ENCODE measurements at regions not wholly inside any gene's neighbourhood (a gene's known extent, or its start where the extent isn't known, plus 50 kb on each side); places are given as distances from the start of the nearest gene placed in this dataset.
A peak's percentile ranks its signal among the peaks of the same experiment; 100 is the strongest.

DNA sequence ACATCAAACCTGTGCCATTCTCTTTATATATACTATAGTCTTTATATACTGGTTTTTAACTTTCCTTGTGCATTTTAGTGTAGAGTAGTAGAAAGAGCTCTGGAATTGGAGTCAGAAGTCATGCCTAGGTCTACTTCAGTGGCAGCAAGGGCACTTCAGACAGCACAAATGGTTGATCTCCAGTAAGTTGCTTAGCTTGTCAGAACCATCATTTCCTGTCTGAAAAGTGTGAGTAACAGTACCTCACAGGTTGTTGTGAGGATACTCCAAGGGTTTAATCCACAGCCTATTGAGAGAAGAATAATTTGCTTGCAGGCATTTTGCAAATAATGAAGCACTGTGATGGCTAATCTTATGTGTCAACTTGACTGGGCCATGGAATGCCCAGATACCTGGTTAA is 95.8 kb upstream of the NR4A3 start:
- Histone ChIP-seq H3K4me3 (no peak overlapping the region), H3K27me3 (0 out of 2 replicates have a peak, but pooled peaks cover 2% of the 10 kb centered on the region), H3K27ac (no peak overlapping the region), H3K36me3 (no peaks in the 10 kb centered on the region), H3K4me1 (peaks cover 3% of the 10 kb centered on the region; the same call in 1 of the 2 replicates), H3K9me3 (replicated peaks) (no peaks in the 10 kb centered on the region; the same call in 1 of the 2 replicates)
- no peak for DNase-seq

DNA sequence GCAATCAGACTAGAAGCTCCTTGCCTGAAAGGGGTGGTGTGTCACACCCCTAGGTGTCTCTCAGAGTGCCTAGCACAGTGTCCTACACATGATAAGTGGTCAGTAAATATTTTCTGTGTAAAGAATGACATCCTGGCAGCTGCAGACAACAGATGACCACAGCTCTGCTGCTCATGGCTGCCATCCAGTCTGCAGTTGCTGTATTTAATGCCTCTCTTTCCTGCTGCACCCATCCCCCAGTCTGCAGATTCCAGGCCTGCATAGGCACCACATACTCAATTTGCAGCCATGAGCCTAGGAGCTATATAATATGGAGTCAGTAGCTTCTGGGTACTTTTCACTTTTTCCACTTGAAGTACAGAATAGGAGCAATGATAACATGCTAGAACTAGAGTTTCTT is 94.9 kb upstream of the NR4A3 start:
- Histone ChIP-seq H3K4me1 (peaks cover 3% of the 10 kb centered on the region; the same call in 1 of the 2 replicates), H3K36me3 (no peaks in the 10 kb centered on the region), H3K9me3 (replicated peaks) (no peaks in the 10 kb centered on the region; the same call in 1 of the 2 replicates), H3K27me3 (0 out of 2 replicates have a peak, but pooled peaks cover 2% of the 10 kb centered on the region), H3K4me3 (no peak overlapping the region), H3K27ac (no peak overlapping the region; the same call in 1 of the 2 replicates)
- peak; percentile 49 to 65 for DNase-seq

DNA sequence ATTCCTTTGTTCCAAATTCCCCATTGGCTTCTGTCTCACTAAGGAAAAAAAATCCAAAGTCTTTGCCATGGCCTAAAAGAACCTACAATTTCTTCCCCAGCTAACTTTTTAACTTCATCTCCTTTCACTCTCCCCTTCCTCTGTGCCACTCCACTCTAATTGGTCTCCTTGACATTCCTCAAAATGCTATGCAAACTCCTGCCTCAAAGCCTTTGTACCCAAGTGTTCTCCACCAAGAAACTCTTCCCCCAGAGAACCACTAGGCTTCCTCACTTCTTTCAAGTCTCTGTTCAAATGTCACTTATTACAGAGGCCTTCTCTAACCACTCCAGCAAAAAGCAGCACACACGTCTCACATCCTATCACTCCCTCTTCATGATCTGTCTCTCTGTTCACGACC is 91.6 kb upstream of the NR4A3 start:
- Histone ChIP-seq H3K27me3 (no peaks in the 10 kb centered on the region), H3K27ac (no peak overlapping the region), H3K9me3 (replicated peaks) (no peaks in the 10 kb centered on the region), H3K36me3 (no peaks in the 10 kb centered on the region), H3K4me1 (peaks cover 3% of the 10 kb centered on the region; the same call in 1 of the 2 replicates), H3K4me3 (no peak overlapping the region)
- DNase-seq: no peak

DNA sequence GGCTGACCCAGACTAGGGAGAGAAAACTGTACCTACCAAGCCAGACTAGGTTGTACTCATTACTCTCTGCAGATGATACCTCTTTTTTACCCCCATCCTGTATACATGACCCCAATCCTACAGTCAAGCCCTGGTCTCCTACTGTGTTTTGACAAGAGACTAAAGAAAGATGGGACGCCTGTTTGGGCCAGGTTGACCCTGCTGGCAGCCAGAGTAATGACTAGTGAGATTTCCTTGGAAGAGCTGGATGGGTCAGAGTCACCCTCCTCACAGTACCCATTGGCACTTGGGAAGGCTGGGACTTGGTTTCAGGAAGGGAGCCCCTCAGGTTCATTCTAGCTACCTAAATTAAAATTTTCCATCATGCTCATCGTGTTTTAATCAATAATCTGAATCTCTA is 89.7 kb upstream of the NR4A3 start:
- Histone ChIP-seq H3K27ac (no peak overlapping the region), H3K4me1 (peaks cover 1% of the 10 kb centered on the region; the same call in 1 of the 2 replicates), H3K4me3 (no peak overlapping the region), H3K9me3 (replicated peaks) (no peaks in the 10 kb centered on the region), H3K27me3 (no peaks in the 10 kb centered on the region), H3K36me3 (no peaks in the 10 kb centered on the region)
- DNase-seq: no peak

DNA sequence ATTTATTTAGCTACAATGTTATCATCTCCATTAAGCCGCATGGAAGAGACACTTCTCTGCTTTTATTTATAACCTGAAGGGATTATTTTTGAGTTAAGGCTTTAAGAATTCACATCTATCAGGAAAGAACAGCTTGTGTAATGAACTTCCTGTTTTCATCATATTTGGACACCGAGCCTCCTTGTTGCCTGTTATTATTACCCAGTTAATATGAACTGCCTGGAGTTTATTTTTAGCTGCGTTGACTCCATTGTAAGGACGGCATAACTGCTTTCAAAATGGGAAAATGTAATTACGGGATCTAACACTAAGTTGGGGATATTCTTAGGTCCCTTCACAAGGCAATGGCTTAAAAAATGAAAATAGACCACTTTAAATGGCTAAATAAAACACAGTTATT is 89.0 kb upstream of the NR4A3 start:
- DNase-seq: no peak
- no peaks in the 10 kb centered on the region for H3K4me1 ChIP-seq

DNA sequence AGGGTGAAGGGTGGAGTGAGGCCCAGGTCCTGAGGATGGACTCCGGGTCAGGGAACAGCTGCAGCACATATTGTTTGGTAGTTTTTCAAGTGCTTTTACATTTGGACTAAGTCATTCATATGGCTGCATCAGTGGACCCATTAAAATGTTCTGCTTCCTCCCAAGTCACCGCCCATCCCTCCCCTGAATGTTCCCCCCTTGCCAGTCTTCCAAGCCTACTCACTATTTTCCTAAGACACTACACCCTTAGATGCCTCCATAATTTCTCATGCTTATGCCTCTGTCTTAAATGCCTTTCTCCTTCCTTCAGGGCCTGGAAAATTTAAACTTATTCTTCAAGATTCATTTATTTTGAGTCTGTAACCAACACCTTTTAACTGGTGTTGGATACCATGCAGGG is 86.6 kb upstream of the NR4A3 start:
- Histone ChIP-seq H3K27ac (no peak overlapping the region), H3K4me1 (no peaks in the 10 kb centered on the region), H3K9me3 (replicated peaks) (no peaks in the 10 kb centered on the region), H3K27me3 (no peaks in the 10 kb centered on the region), H3K4me3 (no peak overlapping the region), H3K36me3 (no peaks in the 10 kb centered on the region)
- DNase-seq: no peak

More for the DNA sequence above, 89.0 kb upstream of the NR4A3 start:
- Histone ChIP-seq H3K4me3 (no peak overlapping the region), H3K9me3 (replicated peaks) (no peaks in the 10 kb centered on the region), H3K36me3 (no peaks in the 10 kb centered on the region), H3K27ac (no peak overlapping the region), H3K27me3 (no peaks in the 10 kb centered on the region)

DNA sequence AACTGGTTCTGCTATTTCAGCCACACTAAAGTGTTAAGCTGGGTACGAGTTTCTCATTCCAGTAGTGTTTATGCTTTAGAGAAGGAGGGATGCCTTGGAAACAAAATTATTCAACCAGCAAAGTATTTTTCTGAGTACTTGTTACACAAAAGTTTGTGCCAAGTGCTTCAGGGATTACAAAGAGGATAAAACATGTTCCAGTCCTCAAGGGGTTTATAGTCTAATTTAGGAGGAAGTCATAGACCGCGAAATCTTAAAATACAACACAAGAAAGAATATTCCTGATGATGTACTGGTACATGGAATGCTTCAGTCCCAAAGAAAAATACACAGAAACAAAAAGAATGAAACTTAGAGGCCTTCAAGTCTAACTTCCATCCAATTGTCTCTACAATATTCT is 85.4 kb upstream of the NR4A3 start:
- no peak for DNase-seq
- Histone ChIP-seq H3K9me3 (replicated peaks) (no peaks in the 10 kb centered on the region), H3K4me1 (no peaks in the 10 kb centered on the region)

DNA sequence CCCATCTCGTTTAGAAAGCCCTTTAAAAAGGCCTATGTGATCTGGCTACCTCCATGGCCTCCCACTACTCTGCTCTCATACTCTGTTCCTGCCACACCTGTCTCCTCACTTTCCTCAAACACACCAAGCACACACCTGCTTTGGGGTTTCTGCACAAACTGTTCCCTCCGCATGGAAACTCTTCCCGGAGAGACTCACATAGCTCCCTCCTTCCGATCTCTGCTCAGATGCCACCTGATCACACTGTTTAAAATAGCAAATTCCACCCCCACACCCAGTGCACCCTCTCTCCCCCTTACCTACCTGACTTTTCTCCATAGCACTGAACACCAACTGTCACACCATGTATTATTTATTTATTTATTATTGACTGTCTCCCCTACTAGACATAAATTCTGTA is 84.0 kb upstream of the NR4A3 start:
- Histone ChIP-seq H3K9me3 (replicated peaks) (no peaks in the 10 kb centered on the region), H3K36me3 (no peaks in the 10 kb centered on the region), H3K27me3 (no peaks in the 10 kb centered on the region), H3K4me1 (no peaks in the 10 kb centered on the region), H3K27ac (no peak overlapping the region), H3K4me3 (no peak overlapping the region)
- no peak for DNase-seq

More for the DNA sequence above, 85.4 kb upstream of the NR4A3 start:
- Histone ChIP-seq H3K36me3 (no peaks in the 10 kb centered on the region), H3K27ac (no peak overlapping the region), H3K27me3 (no peaks in the 10 kb centered on the region), H3K4me3 (no peak overlapping the region)

DNA sequence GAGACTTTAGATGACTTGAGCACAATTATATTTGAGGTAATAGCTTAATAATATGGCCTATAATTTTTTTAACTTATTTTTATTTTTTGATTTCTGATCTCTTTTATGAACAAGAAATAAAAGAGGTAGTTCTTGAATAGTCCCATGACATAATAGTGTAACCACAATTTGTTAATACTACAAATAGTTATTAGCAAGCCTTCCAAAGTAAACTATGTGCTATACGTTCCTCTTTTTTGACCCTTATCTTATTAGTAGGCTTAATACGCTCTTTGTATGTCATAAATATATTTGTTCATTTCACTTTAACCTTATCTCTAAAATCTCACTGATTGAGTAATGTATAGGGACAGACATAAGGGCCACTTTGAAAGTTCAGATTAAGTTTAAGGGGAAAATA is 78.7 kb upstream of the NR4A3 start:
- DNase-seq: no peak
- H3K36me3 ChIP-seq: no peaks in the 10 kb centered on the region
- no peak overlapping the region for H3K4me3 ChIP-seq
- no peaks in the 10 kb centered on the region for H3K27me3 ChIP-seq
- H3K4me1 ChIP-seq: no peaks in the 10 kb centered on the region
- no peaks in the 10 kb centered on the region for H3K9me3 ChIP-seq (replicated peaks)
- H3K27ac ChIP-seq: no peak overlapping the region

DNA sequence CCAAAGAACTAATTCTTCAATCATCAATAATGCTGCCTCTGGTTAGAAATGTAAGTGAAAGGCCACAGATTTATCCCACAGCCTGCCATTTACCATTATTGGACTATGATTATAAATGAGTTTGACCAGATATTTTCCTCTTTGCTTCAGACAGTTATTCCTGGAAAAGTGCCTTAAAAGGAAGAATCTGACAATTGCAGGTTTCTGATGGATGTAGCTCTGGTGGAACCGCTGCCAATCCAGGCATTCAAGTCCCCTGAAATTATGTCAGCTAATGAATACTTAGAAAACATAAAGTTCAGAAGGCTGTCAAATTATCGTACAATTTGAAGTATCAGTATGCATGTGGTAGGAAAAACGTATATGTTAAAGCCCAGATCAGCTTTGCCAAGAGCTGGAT is 78.2 kb upstream of the NR4A3 start:
- H3K36me3 ChIP-seq: no peaks in the 10 kb centered on the region
- H3K27ac ChIP-seq: no peak overlapping the region
- no peaks in the 10 kb centered on the region for H3K27me3 ChIP-seq
- H3K9me3 ChIP-seq (replicated peaks): no peaks in the 10 kb centered on the region
- no peak for DNase-seq
- H3K4me3 ChIP-seq: no peak overlapping the region
- no peaks in the 10 kb centered on the region for H3K4me1 ChIP-seq

DNA sequence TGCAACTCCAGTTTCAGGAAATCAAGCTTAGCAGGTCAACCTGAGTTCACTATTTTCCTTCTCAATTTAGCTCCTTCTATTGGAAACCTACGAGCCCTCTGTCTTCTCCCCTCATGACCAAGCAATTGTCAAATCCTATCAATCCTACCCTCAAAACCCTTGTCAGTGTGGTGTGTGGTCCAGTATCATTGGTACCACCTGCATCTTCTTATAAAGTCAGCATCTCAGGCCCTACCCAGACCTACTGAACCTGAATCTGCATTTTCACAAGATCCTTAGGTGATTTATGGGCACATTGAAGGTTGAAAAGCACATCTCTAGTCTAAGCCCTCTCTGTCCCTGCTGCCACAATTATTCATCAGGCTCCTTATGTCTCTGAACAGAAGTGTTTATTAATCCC is 77.6 kb upstream of the NR4A3 start:
- no peak overlapping the region for H3K4me3 ChIP-seq
- no peaks in the 10 kb centered on the region for H3K27me3 ChIP-seq
- H3K4me1 ChIP-seq: no peaks in the 10 kb centered on the region
- H3K9me3 ChIP-seq (replicated peaks): no peaks in the 10 kb centered on the region
- no peak overlapping the region for H3K27ac ChIP-seq
- no peaks in the 10 kb centered on the region for H3K36me3 ChIP-seq
- DNase-seq: no peak

DNA sequence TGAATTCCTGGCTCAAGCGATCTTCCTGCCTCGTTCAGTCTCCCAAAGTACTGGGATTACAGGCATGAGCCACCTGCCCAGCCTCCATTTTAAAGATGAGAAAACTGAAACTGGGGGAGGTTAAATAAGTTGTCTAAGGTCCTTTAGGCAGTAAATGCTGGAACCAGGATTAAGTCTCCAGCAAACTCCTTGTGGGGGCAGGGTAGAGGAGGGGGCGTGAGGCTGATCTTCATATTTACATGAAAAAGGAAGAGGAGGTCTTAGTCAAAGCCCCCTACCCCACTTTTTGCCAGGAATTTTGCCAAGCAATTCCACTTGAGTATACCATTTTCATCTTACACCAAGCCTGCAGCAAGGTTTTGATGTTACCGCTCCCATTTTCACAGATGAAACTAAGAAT is 76.6 kb upstream of the NR4A3 start:
- DNase-seq: no peak
- H3K27me3 ChIP-seq: no peaks in the 10 kb centered on the region
- H3K36me3 ChIP-seq: no peaks in the 10 kb centered on the region
- no peak overlapping the region for H3K27ac ChIP-seq
- H3K4me1 ChIP-seq: no peaks in the 10 kb centered on the region
- no peaks in the 10 kb centered on the region for H3K9me3 ChIP-seq (replicated peaks)
- H3K4me3 ChIP-seq: no peak overlapping the region

DNA sequence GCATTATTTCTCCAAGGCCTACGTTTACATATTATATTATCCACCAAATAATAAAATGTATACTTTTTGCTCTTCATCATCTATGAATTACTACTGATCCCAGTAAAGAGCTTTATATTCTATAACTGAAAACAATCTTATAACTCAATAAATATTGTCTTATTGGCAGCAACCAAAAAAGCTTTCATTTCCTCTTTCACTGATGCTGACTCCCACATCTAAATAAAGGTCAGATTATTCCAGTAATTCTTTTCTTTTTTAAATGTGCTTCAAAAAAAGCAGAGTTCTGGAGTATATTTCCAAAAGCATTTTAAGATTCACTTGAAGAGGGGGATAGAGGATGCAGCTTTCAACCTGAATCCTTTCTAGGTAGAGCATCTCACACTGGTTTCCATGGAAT is 75.3 kb upstream of the NR4A3 start:
- Histone ChIP-seq H3K36me3 (no peaks in the 10 kb centered on the region), H3K4me1 (no peaks in the 10 kb centered on the region), H3K27me3 (no peaks in the 10 kb centered on the region), H3K4me3 (no peak overlapping the region), H3K27ac (no peak overlapping the region), H3K9me3 (replicated peaks) (no peaks in the 10 kb centered on the region)
- no peak for DNase-seq

DNA sequence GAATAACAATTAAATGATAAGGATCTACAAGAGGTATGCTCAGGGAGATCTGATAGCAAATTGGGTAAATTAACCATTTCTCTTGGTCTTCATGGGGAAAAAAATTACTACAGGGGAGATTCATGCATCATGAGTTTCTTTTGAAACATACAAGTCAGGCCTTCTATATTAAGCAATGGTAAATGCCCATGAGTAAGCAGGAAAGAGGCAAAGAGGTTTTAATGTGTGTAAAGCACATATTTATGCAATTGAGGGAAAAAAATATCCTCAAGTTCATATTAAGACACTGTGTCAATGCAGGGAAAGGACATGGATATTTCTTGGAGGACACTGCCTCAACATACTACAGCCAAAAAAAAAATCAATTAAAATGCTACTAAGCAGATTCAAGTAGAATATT is 73.4 kb upstream of the NR4A3 start:
- Histone ChIP-seq H3K9me3 (replicated peaks) (no peaks in the 10 kb centered on the region), H3K4me3 (no peak overlapping the region), H3K27me3 (no peaks in the 10 kb centered on the region), H3K27ac (no peak overlapping the region), H3K4me1 (no peaks in the 10 kb centered on the region), H3K36me3 (no peaks in the 10 kb centered on the region)
- DNase-seq: no peak

DNA sequence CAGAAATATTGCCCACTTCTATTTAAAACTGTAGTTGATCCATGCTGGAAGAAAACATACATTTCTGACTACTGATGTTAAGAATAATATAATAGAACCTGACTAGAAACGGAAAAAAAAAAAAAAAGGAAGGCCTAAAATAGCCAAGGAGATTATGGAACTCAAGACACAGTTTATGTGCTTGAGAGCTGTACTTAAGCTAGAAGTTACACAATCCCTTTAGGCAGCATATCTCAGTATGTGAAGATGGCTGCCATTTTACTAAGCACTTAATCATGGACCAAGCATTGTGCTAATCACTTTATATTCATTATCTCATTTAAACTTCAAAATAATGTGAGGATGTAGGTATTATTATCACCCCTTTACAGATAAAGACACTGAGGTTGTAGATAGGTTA is 73.0 kb upstream of the NR4A3 start:
- Histone ChIP-seq H3K36me3 (no peaks in the 10 kb centered on the region), H3K4me1 (no peaks in the 10 kb centered on the region), H3K9me3 (replicated peaks) (no peaks in the 10 kb centered on the region), H3K27ac (no peak overlapping the region), H3K4me3 (no peak overlapping the region), H3K27me3 (no peaks in the 10 kb centered on the region)
- no peak for DNase-seq

DNA sequence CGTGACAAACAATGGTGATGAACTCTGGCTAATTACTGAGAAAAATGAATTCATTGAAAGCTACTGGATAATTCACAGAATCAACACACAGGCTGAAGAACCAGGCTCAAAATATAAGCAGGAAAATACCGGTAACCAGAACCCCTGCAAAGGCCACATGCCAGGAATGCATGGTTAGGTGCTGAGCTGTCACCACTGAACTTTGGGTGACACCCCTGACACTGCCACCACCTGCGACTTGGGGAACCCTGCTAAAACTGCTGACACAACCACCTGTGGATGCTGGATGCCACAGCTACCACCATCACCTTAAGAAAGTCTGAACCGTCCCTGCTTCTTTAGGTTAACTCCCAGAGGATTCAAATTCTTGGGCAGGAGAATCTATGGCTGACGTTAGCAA is 72.0 kb upstream of the NR4A3 start:
- DNase-seq: no peak
- no peaks in the 10 kb centered on the region for H3K9me3 ChIP-seq (replicated peaks)
- no peak overlapping the region for H3K27ac ChIP-seq
- no peaks in the 10 kb centered on the region for H3K27me3 ChIP-seq
- H3K36me3 ChIP-seq: no peaks in the 10 kb centered on the region
- H3K4me3 ChIP-seq: no peak overlapping the region
- H3K4me1 ChIP-seq: no peaks in the 10 kb centered on the region

DNA sequence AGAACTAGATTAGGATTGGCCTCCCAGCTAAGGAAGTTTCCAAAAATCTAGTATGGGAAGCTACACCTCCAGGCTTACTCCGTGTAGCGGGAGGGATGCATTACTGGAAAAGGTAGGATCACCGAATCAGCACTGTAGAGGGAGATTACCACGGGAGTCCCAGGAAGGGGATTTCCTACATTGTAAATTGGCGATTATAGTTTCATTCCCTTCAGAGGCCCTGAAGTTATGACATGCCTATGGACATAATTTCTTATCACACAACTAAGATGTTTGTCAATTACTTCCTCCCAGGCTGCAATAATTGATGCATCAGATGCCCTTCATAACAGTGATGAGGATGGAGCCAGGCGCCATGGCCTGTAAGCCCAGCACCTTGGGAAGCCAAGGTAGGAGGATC is 71.2 kb upstream of the NR4A3 start:
- Histone ChIP-seq H3K4me1 (no peaks in the 10 kb centered on the region), H3K36me3 (no peaks in the 10 kb centered on the region), H3K27ac (no peak overlapping the region), H3K4me3 (no peak overlapping the region), H3K27me3 (no peaks in the 10 kb centered on the region), H3K9me3 (replicated peaks) (no peaks in the 10 kb centered on the region)
- DNase-seq: no peak
